Endothelial cell of umbilical vein (primary cell): ENCODE measurements at regions not wholly inside any gene's neighbourhood (a gene's known extent, or its start where the extent isn't known, plus 50 kb on each side); places are given as distances from the start of the nearest gene placed in this dataset.

Experiments
- BruUV-seq: library from RNA; stranded (reverse); fragments of 400-500 nt; replicated peaks from 2 replicates; lab custom pipeline; 2021; lab: Mats Ljungman, UMichigan
- CTCF ChIA-PET: fragments of 300-600, 350-600 bp; sonication (Branson Sonifier 250); formaldehyde crosslinking; loops from one replicate; lab custom pipeline; 2021; ENCODE audit warnings: antibody characterized with exemption, inconsistent platforms; lab: Charles Lee
- POLR2A ChIA-PET: fragments of 300-600, 350-600 bp; sonication (Branson Sonifier 250); formaldehyde crosslinking; loops from one replicate; lab custom pipeline; 2021; ENCODE audit warnings: antibody characterized with exemption, inconsistent platforms; lab: Charles Lee
- DNase-seq: peaks from one replicate; pipeline ENCODE4 v3.0.0-alpha.2; 2011; ENCODE audit warnings: low read depth, low spot score
- FAIRE-seq: peaks from 2 replicates; lab custom pipeline; 2011; peaks lifted over from hg19 to GRCh38; lab: Jason Lieb, UNC
- H2AFZ ChIP-seq: 2 replicates; pipeline ENCODE4 v1.6.0; 2012; ENCODE audit warnings: low read depth, low read length, control low read depth, inconsistent platforms
- H3K27ac ChIP-seq: 2 replicates; pipeline ENCODE4 v1.5.1; 2011; ENCODE audit warnings: low read depth, mild to moderate bottlenecking, control low read depth, low read length, moderate library complexity; ENCODE audit not compliant: insufficient read depth
- H3K27me3 ChIP-seq, 2 experiments: 2 replicates each; pipeline versions ENCODE4 v1.6.0 to v1.6.1; 2011; ENCODE audit warnings: low read length in 2 of 2, mixed read lengths in 1 of 2; ENCODE audit not compliant: control insufficient read depth in 2 of 2, insufficient read depth in 2 of 2
- H3K36me3 ChIP-seq, 2 experiments: 2 replicates in 1 of 2; 3 replicates in 1 of 2; pipeline ENCODE4 v1.5.1; 2011; ENCODE audit warnings: low read length in 2 of 2, mild to moderate bottlenecking in 1 of 2, moderate library complexity in 1 of 2; ENCODE audit not compliant: control insufficient read depth in 2 of 2, insufficient read depth in 2 of 2; ENCODE audit errors: extremely low read depth in 1 of 2
- H3K4me1 ChIP-seq: 3 replicates; pipeline ENCODE4 v1.5.1; 2011; ENCODE audit warnings: mild to moderate bottlenecking, low read length; ENCODE audit not compliant: control insufficient read depth, insufficient read depth; ENCODE audit errors: extremely low read depth
- H3K4me2 ChIP-seq: 2 replicates; pipeline ENCODE4 v1.6.1; 2011; ENCODE audit warnings: low read length, control low read depth, mixed read lengths; ENCODE audit not compliant: insufficient read depth
- H3K4me3 ChIP-seq, 3 experiments: fragments of 200-600 bp in 1 of 3; sonication (generic), shearing (Covaris generic) in 1 of 3; replicated peaks in 1 of 3; 2 replicates each; pipeline ENCODE4 v1.5.1; 2011 to 2016; ENCODE audit warnings: control low read depth in 3 of 3, low read length in 3 of 3, mild to moderate bottlenecking in 2 of 3, inconsistent platforms in 1 of 3, low read depth in 1 of 3, moderate library complexity in 1 of 3; ENCODE audit not compliant: insufficient read depth in 1 of 3
- H3K79me2 ChIP-seq: 2 replicates; pipeline ENCODE4 v1.6.0; 2012; ENCODE audit warnings: low read length, inconsistent platforms; ENCODE audit not compliant: control insufficient read depth, insufficient read depth
- H3K9ac ChIP-seq: replicated peaks from 2 replicates; pipeline ENCODE3; 2011; ENCODE audit warnings: low read length, control low read depth; ENCODE audit not compliant: insufficient read depth; ENCODE audit errors: extremely low read depth
- H3K9me1 ChIP-seq: replicated peaks from 3 replicates; pipeline ENCODE4 v1.6.0; 2011; ENCODE audit warnings: mild to moderate bottlenecking, low read length; ENCODE audit not compliant: control insufficient read depth, insufficient read depth; ENCODE audit errors: extremely low read depth
- H3K9me3 ChIP-seq: replicated peaks from 2 replicates; pipeline ENCODE4 v1.5.1; 2012; ENCODE audit warnings: low read length, inconsistent platforms; ENCODE audit not compliant: control insufficient read depth, insufficient read depth
- H4K20me1 ChIP-seq: replicated peaks from 2 replicates; pipeline ENCODE3; 2011; ENCODE audit warnings: mild to moderate bottlenecking, low read length; ENCODE audit not compliant: control insufficient read depth, insufficient read depth; ENCODE audit errors: extremely low read depth
- CTCF ChIP-seq, 2 donors: IDR thresholded peaks; 1 replicate in 1 of 2; 2 replicates in 1 of 2; pipeline ENCODE4 v1.5.1; 2011; ENCODE audit warnings: low read length in 2 of 2, mild to moderate bottlenecking in 2 of 2, moderate library complexity in 2 of 2, control low read depth in 1 of 2, inconsistent platforms in 1 of 2, low read depth in 1 of 2; ENCODE audit not compliant: insufficient read depth in 1 of 2; ENCODE audit errors: extremely low read depth in 1 of 2
- EZH2 ChIP-seq: IDR thresholded peaks from 2 replicates; pipeline ENCODE4 v1.6.1; 2012; ENCODE audit warnings: borderline replicate concordance, low read depth, mild to moderate bottlenecking, moderate library complexity, low read length, inconsistent platforms; ENCODE audit not compliant: severe bottlenecking
- FOS ChIP-seq: IDR thresholded peaks from 2 replicates; pipeline ENCODE4 v1.6.1; 2011; ENCODE audit warnings: mild to moderate bottlenecking, low read length, moderate library complexity, borderline replicate concordance; ENCODE audit not compliant: insufficient read depth
- GATA2 ChIP-seq: IDR thresholded peaks from 2 replicates; pipeline ENCODE4 v1.7.0; 2011; ENCODE audit warnings: low read depth, mild to moderate bottlenecking, moderate library complexity, mixed read lengths, low read length; ENCODE audit not compliant: insufficient read length, insufficient read depth
- JUN ChIP-seq: IDR thresholded peaks from 2 replicates; pipeline ENCODE4 v1.6.1; 2011; ENCODE audit warnings: borderline replicate concordance, low read depth; ENCODE audit not compliant: insufficient read length, insufficient read depth
- MAX ChIP-seq: IDR thresholded peaks from 2 replicates; pipeline ENCODE4 v1.6.1; 2011; ENCODE audit not compliant: insufficient read depth, insufficient read length
- MYC ChIP-seq: IDR thresholded peaks from one replicate; pipeline ENCODE4 v1.6.1; 2011; ENCODE audit warnings: mild to moderate bottlenecking, low read depth, low read length
- POLR2A ChIP-seq: IDR thresholded peaks from 2 replicates; pipeline ENCODE4 v1.6.1; 2012; ENCODE audit warnings: low read depth, mild to moderate bottlenecking, control low read depth, low read length
- POLR2AphosphoS5 ChIP-seq: IDR thresholded peaks from 2 replicates; pipeline ENCODE4 v1.6.1; 2012; ENCODE audit warnings: low read depth, mild to moderate bottlenecking, control low read depth, low read length, moderate library complexity; ENCODE audit not compliant: insufficient read depth
- dilution Hi-C: fragments of 300-500 bp; cut with MboI; formaldehyde crosslinking; loops from one replicate; pipeline ENCODE4 v1.15.0; 2019; ENCODE audit warnings: low sequenced_read_pairs; ENCODE audit not compliant: extremely low pct_ligation_motif_present
- intact Hi-C: fragments of 100-400 bp; cut with micrococcal nuclease; formaldehyde crosslinking; loops from one replicate; pipeline ENCODE4 v1.10.0; 2022

- intact Hi-C loops: no loop called here
- POLR2A ChIA-PET: no interaction called here
- DNase-seq (no peak), FAIRE-seq (no peak)
- H4K20me1 ChIP-seq: no peaks in the 10 kb centered on the region
- BruUV-seq: no TSS peak
- no peaks in the 10 kb centered on the region for H3K9me1 ChIP-seq
- H3K36me3 ChIP-seq: no peaks in the 10 kb centered on the region
- dilution Hi-C loops: no loop called here
- no peak overlapping the region for H3K4me2 ChIP-seq
- TF ChIP-seq POLR2AphosphoS5: no peak
- TF ChIP-seq GATA2: no peak
- TF ChIP-seq MYC: no peak
- TF ChIP-seq CTCF (IDR thresholded peaks at IDR 0.05; ENCODE audit: extremely low read depth in 1 of 2, insufficient read depth in 1 of 2, low read depth in 1 of 2, low read length in 2 of 2): no peak
- TF ChIP-seq FOS: no peak
- TF ChIP-seq MAX: no peak
- no peak for TF ChIP-seq POLR2A
- TF ChIP-seq JUN: no peak
- TF ChIP-seq EZH2: no peak
- H3K4me1 ChIP-seq: no peaks in the 10 kb centered on the region
- H3K27me3 ChIP-seq: no peaks in the 10 kb centered on the region
- H3K79me2 ChIP-seq: no peaks in the 10 kb centered on the region
- H3K27ac ChIP-seq: no peak overlapping the region
- H2AFZ ChIP-seq: no peak overlapping the region
- CTCF ChIA-PET: no interaction called here
- no peak overlapping the region for H3K4me3 ChIP-seq
- no peaks in the 10 kb centered on the region for H3K9me3 ChIP-seq
- no peak overlapping the region for H3K9ac ChIP-seq
Observed at GRCh38 chr2:8234757-8235374, 447.0 kb upstream of the ID2 start.
